Duodenal mucosa (tissue), 2 donors: ENCODE measurements at regions not wholly inside any gene's neighbourhood (a gene's known extent, or its start where the extent isn't known, plus 50 kb on each side); places are given as distances from the start of the nearest gene placed in this dataset.
"Not testable (repeated sequence)": the region's sequence is repeated elsewhere in the genome, so short reads cannot be mapped to it uniquely, and the experiment has no call there.

Source experiments
- H3K27ac ChIP-seq: one replicate; pipeline ENCODE4 v1.7.0; 2013; ENCODE audit warnings: low read depth, low read length
- H3K27me3 ChIP-seq, 2 donors: one replicate each; pipeline ENCODE4 v1.7.0; 2013; ENCODE audit warnings: low read length in 2 of 2, control low read depth in 1 of 2; ENCODE audit not compliant: insufficient read depth in 2 of 2, control insufficient read depth in 1 of 2
- H3K36me3 ChIP-seq, 2 donors: one replicate each; pipeline ENCODE4 v1.7.0; 2013; ENCODE audit warnings: low read length in 2 of 2, control low read depth in 1 of 2; ENCODE audit not compliant: insufficient read depth in 2 of 2, control insufficient read depth in 1 of 2
- H3K4me1 ChIP-seq, 2 donors: one replicate each; pipeline ENCODE4 v1.7.0; 2013; ENCODE audit warnings: low read length in 2 of 2, control low read depth in 1 of 2; ENCODE audit not compliant: insufficient read depth in 2 of 2, control insufficient read depth in 1 of 2
- H3K4me3 ChIP-seq, 2 donors: one replicate each; pipeline ENCODE4 v1.7.0; 2013; ENCODE audit warnings: low read length in 2 of 2, low read depth in 1 of 2
- H3K9ac ChIP-seq, 2 donors: one replicate each; pipeline ENCODE4 v1.7.0; 2013; ENCODE audit warnings: low read length in 2 of 2, low read depth in 1 of 2
- H3K9me3 ChIP-seq, 2 donors: one replicate each; pipeline ENCODE4 v1.7.0; 2013; ENCODE audit warnings: low read length in 2 of 2, control low read depth in 1 of 2; ENCODE audit not compliant: control insufficient read depth in 1 of 2

DNA sequence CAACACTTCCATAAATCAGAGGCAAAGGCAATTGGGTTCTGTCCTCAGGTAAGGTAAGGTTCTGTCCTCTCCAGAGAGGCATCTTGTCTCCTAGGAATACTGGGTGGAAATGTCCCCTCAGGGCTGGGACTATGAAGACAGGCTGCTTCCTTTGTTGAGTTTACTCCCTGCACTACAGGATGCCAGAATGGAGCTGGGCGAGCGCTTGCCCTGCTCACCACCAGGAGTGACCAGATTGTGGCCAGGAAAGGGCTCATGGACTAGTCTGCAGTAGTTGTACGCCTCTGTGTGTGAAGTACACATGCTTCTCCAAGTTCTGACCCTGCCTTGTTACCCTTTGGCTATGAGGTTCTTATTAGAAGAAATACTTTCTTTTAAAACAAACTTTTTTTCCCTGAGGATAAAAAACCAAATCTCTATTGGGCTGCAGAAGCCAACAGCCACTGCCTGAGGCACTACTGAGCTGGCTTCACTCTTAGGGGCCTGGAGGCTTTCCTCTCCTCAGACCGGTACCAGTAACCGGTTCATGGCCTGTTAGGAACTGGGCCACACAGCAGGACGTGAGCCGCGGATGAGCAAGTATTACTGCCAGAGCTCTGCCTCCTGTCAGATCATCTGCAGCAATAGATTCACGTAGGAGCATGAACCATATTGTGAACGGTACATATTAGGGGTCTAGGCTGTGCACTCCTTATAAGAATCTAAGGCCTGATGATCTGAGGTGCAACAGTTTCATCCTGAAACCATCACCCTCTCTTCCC lies 83.2 kb downstream of the DHRS2 start:
- no peak overlapping the region for H3K9ac ChIP-seq
- H3K36me3 ChIP-seq: no peaks in the 10 kb centered on the region
- H3K4me3 ChIP-seq: no peak overlapping the region
- no peaks in the 10 kb centered on the region for H3K27me3 ChIP-seq
- no peak overlapping the region for H3K27ac ChIP-seq
- no peaks in the 10 kb centered on the region for H3K4me1 ChIP-seq
- no peaks in the 10 kb centered on the region for H3K9me3 ChIP-seq

- no peaks in the 10 kb centered on the region for H3K9me3 ChIP-seq
- H3K4me1 ChIP-seq: no peaks in the 10 kb centered on the region
- H3K4me3 ChIP-seq: no peak overlapping the region
- H3K27me3 ChIP-seq: no peaks in the 10 kb centered on the region
- H3K9ac ChIP-seq: no peak overlapping the region
- H3K27ac ChIP-seq: no peak overlapping the region
- no peaks in the 10 kb centered on the region for H3K36me3 ChIP-seq
Measured at GRCh38 chr14:23722675-23723074, 86.5 kb downstream of the DHRS2 start.

GRCh38 chr14:23723911-23724310 lies 87.7 kb downstream of the DHRS2 start:
- Histone ChIP-seq H3K4me1 (no peaks in the 10 kb centered on the region), H3K36me3 (no peaks in the 10 kb centered on the region), H3K4me3 (no peak overlapping the region), H3K9me3 (no peaks in the 10 kb centered on the region), H3K9ac (no peak overlapping the region), H3K27ac (no peak overlapping the region), H3K27me3 (no peaks in the 10 kb centered on the region)

- H3K4me3 ChIP-seq: no peak overlapping the region
- no peaks in the 10 kb centered on the region for H3K27me3 ChIP-seq
- H3K4me1 ChIP-seq: no peaks in the 10 kb centered on the region
- H3K9ac ChIP-seq: no peak overlapping the region
- no peak overlapping the region for H3K27ac ChIP-seq
- H3K36me3 ChIP-seq: no peaks in the 10 kb centered on the region
- H3K9me3 ChIP-seq: no peaks in the 10 kb centered on the region
Measured at GRCh38 chr14:23725528-23725927, 89.4 kb downstream of the DHRS2 start.

GRCh38 chr14:23725980-23726710 lies 90.0 kb downstream of the DHRS2 start:
- Histone ChIP-seq H3K27me3 (no peaks in the 10 kb centered on the region), H3K4me3 (no peak overlapping the region), H3K27ac (no peak overlapping the region), H3K36me3 (no peaks in the 10 kb centered on the region), H3K9ac (no peak overlapping the region), H3K4me1 (no peaks in the 10 kb centered on the region), H3K9me3 (no peaks in the 10 kb centered on the region)

DNA sequence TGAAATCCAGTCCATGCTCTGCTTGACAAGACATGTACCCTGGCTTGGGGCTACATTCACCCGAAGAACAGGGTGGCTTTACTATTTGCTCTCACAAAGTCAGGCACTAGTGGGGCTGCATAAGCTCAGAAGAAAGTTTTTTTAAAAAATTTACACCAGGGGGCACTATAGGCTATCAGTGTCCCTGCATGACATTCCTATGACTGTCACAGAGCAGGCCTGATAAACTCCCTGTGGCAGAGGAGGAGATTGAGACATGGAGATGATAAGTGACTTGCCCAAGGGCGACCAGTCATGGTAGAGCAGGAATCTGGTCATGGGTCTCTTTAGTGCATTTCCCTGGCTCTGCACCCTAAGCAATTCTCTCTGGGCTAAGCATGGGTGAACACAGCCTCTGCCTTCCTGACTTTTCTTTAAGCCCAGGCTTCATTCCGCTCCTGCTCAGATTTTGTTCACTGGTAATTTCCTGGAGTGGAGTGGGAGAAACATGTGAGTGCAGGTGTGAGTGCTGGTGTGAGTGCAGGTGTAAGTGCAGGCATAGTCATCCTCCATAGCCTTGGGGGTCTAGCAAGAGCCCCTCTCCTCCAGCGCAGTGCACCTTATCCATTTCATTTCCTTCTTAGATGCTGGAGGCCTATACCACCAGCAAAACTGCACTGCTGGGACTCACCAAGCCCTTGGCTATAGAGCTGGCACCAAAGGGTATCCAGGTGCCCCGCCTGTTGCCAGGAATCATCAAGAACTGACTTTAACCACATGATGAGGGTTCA lies 91.6 kb downstream of the DHRS2 start:
- H3K9me3 ChIP-seq: no peaks in the 10 kb centered on the region
- H3K9ac ChIP-seq: no peak overlapping the region

DNA sequence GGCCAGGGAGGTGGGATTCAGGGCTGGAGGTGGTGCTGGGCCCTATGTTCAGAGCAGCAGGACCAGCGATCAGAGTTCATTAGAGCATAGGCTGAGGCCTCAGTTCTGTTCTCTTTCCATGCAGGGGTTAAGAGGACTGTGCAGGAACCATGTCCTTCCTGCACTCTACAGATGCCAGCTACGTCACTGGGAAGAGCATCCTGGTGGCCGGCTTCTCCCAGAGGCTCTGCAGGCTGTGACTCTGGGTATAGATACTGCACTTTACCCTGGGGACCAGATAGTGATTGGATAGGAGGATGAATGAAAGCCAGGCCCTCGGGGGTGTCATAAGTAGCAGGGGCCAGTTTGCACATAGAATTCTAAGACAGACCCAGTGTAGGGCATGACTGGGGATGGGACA lies 92.6 kb downstream of the DHRS2 start:
- Histone ChIP-seq H3K4me1 (no peaks in the 10 kb centered on the region), H3K9ac (no peak overlapping the region), H3K9me3 (no peaks in the 10 kb centered on the region), H3K36me3 (no peaks in the 10 kb centered on the region), H3K27me3 (no peaks in the 10 kb centered on the region), H3K27ac (no peak overlapping the region), H3K4me3 (no peak overlapping the region)

More for the DNA sequence above, 91.6 kb downstream of the DHRS2 start:
- no peak overlapping the region for H3K27ac ChIP-seq
- no peak overlapping the region for H3K4me3 ChIP-seq
- no peaks in the 10 kb centered on the region for H3K27me3 ChIP-seq
- no peaks in the 10 kb centered on the region for H3K36me3 ChIP-seq
- no peaks in the 10 kb centered on the region for H3K4me1 ChIP-seq

- Histone ChIP-seq H3K27me3 (no peaks in the 10 kb centered on the region), H3K27ac (no peak overlapping the region), H3K9me3 (no peaks in the 10 kb centered on the region), H3K4me3 (no peak overlapping the region), H3K4me1 (no peaks in the 10 kb centered on the region), H3K36me3 (no peaks in the 10 kb centered on the region), H3K9ac (no peak overlapping the region)
Measured at GRCh38 chr14:23729720-23730387, 93.7 kb downstream of the DHRS2 start.

GRCh38 chr14:23735394-23735793 lies 99.2 kb downstream of the DHRS2 start:
- Histone ChIP-seq H3K36me3 (no peaks in the 10 kb centered on the region), H3K9ac (no peak overlapping the region), H3K27ac (no peak overlapping the region), H3K27me3 (no peaks in the 10 kb centered on the region), H3K9me3 (no peaks in the 10 kb centered on the region), H3K4me3 (no peak overlapping the region), H3K4me1 (no peaks in the 10 kb centered on the region)

- H3K27ac ChIP-seq, H3K4me3 ChIP-seq, H3K27me3 ChIP-seq, H3K9me3 ChIP-seq, H3K36me3 ChIP-seq, H3K9ac ChIP-seq, H3K4me1 ChIP-seq: not testable (repeated sequence)
Measured at GRCh38 chr14:23744368-23744767, 108.2 kb downstream of the DHRS2 start.
